Nucleus accumbens (tissue), 56 donors: ENCODE measurements at regions not wholly inside any gene's neighbourhood (a gene's known extent, or its start where the extent isn't known, plus 50 kb on each side); places are given as distances from the start of the nearest gene placed in this dataset.

Experiments used
- DNase-seq, 56 donors: peaks; one replicate each; lab custom pipeline; 2025; lab: John Stamatoyannopoulos, UW

GRCh38 chr1:56423716-56424115 is 155.6 kb downstream of the PLPP3 start:
- no peak for DNase-seq

- no peak for DNase-seq
These were observed 161.2 kb downstream of the PLPP3 start for GRCh38 chr1:56418151-56418631.

GRCh38 chr1:56417646-56418045 is 161.7 kb downstream of the PLPP3 start:
- DNase-seq, result no peak

DNA sequence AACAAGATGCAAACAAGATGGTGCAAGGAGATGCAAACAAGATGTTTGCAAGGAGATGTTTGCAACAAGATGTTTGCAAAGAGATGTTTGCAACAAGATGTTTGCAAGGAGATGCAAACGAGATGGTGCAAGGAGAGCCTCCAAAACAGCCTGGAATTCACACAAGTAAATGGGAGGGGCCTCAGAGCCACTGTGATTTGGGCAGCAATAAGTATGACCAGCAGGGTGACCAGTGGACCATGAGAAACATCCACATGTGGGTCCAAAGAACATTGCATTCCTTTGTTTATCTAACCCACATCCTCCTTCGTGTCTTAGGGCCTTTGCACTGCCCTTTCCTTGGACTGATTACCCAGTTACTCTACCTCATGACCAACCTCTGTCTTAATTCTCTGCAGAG is 162.9 kb downstream of the PLPP3 start:
- no peak for DNase-seq

DNA sequence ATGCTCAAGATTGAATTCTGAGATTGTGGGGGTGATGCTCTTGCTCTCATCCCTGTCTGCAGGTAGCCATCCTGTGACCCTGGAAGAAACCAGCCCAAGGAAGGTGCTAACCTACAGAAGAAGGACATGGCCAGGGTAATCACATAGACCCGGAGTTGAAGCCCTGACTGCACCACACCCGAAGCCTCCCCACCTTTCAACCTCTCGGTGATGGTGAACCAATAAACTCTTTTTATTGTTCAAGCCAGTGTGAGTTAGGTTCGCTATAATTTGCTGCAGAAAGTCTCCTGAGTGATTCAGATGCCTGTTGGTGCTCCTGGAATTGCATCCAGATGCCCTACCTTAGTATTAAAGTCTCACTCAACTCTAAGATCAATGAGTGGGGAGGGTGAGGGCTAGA is 163.6 kb downstream of the PLPP3 start:
- no peak for DNase-seq

DNA sequence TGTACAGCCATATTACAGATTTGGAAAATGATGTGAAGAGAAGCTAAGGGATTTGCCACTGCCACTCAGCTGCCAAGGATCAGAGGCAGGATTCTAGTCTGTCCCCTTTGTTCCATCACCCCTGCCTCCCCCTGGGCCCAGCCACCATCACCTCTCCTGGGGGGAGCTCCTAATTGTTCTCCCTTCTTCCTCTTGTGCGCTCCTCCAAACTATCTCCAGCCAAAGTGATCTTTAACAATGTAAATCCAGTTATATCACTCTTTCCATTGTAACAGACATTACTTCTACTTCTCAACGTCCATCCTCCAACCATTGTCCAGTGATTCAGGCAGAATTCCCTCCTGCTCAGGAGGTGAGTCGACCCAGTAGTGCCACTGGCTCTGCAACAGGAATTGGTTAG is 164.1 kb downstream of the PLPP3 start:
- DNase-seq, result no peak

DNA sequence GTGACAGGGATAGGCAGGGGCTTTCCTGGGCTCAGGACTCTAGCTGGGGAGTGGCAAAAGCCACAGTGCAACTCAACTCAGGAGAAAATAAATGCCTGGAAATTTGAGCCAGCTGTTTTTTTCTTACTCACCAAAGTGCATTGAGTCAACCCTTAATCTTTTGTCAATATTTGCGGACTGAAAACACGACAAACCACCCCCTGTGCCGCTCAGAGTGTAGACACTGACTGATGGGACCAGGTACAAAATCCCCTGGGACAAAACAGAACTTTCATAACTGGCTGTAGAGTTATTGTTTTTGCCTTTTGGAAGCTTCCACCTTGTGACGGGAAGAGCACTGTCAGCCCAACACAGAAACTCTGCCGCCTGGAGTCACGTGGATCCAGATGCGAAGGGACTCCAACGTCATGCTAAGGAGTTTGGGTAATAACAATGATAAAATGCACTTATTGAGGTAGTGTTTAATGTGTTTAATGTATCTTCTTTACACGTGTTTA is 164.6 kb downstream of the PLPP3 start:
- DNase-seq, result no peak

DNA sequence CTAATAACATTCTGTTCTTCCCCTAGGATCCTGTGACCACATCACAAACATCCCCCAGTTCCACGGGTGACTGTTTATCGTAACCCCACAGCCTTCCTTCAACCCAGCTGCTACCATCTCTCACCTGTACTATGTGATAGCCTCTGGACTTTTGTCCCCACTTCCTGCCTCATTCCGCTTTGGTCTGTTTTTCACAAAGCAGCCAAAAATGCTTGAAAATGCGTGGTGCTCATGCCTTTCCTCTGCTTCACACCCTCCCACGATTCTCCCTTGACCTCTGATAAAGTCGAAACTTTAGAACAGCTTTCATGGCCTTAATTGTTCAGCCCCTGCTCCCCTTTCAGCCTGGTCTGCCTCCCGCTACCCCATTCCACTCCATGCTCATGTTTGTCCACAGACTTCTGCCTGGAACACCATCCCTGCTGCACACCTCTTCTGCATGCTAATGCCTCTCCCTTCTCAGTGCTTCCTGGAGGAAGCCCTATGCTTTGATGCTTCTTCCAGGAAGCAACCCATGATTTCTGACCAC is 165.6 kb downstream of the PLPP3 start:
- DNase-seq, result no peak

GRCh38 chr1:56411484-56412180 is 167.7 kb downstream of the PLPP3 start:
- DNase-seq, result peak in 13 of 56 donors; percentile 1 to 50 (median 15)

GRCh38 chr1:56411021-56411420 is 168.3 kb downstream of the PLPP3 start:
- no peak for DNase-seq

DNA sequence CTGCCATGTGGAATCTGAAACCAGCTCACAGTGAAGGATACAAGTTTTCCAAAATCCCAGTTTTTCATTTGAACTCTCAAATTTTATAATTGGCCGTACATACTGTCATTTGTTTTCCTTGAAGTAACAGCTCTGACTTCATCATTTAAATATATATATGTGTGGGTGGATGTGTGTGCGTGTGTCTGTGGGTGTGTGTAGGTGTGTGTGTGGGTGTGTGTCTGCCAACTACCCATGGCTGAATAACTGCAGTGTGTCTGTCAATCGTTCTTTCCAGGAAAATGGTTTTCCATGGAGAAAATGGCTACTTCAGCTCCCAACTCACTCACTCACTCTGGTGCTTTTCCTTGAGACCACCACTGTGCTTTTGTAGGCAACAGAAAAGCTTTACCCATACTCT is 169.0 kb downstream of the PLPP3 start:
- no peak for DNase-seq

DNA sequence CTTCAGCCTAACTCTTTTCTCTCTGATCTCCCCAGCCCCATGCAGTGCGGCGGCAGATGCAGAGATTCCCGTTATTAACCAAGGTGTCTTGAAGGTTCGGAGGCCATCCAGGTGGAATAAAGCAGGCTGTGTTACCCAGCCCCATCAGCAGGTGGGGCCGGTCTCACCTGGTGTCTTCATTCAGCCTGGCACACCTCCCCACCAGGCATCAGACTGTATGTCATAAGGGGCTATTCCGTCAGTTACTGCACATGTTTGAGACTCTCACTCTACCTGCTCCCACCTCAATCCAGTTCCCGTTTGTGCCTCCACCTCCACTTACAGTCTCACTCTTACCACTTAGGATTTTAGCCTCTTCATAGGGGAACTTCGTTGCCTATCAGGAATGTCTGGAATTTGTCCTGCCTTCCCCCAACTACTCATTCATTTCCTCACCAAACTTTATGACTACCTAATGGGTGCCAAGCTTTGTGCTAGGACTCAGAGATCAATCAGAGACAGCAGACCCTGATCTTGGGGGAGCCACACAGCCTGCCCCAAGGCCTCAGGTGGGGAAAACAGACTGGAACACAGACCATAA is 170.2 kb downstream of the PLPP3 start:
- DNase-seq, result no peak

- DNase-seq, result no peak
These were observed 172.5 kb downstream of the PLPP3 start for GRCh38 chr1:56406821-56407220.

DNA sequence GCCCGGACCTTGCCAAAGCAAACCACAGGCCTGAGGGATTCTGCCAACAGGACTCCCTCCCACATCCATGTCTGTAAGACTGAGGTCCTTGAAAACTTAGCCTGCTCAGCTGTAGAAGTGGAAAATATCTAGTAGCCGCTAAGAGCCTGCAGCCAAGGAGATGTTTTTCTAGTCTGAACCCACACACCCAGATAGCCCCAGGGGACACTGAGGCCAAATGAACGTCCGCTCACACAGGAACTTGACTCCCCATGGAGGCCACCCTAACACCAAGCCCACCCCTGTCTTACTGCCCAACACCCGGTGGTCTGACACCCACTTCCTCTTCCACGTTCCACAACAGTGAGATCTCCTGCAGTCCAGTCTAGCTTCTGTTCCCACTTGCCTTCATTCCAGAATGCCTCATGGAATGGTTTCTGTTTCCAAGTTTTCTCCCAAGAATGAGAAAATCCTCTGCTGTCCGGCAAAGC is 174.8 kb downstream of the PLPP3 start:
- no peak for DNase-seq

DNA sequence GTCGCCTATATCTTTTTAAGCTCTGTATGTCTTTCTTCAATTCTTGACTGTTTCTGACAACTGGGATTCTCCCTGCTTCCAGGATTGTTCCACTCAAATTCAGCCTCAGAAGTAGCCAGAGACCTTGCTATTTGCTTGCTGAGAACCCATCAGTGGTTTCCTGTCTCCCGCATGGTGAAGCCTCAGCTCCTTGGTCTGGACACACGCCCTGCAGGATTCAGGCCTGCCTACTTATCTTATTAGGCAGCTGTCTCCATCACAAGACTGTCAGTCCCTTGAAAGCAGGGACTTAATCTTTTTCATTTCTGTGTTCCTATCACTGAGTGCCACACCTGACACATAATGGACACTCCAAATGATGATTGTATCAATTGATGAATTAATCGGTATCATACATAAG is 175.3 kb downstream of the PLPP3 start:
- no peak for DNase-seq

- DNase-seq, result no peak
These were observed 176.0 kb downstream of the PLPP3 start for GRCh38 chr1:56403321-56403720.

GRCh38 chr1:56401191-56401590 is 178.2 kb downstream of the PLPP3 start:
- DNase-seq, result no peak

GRCh38 chr1:56400526-56400925 is 178.8 kb downstream of the PLPP3 start:
- no peak for DNase-seq

GRCh38 chr1:56399795-56400194 is 179.6 kb downstream of the PLPP3 start:
- no peak for DNase-seq

GRCh38 chr1:56399326-56399725 is 180.0 kb downstream of the PLPP3 start:
- no peak for DNase-seq

- DNase-seq, result no peak
These were observed 181.5 kb downstream of the PLPP3 start for GRCh38 chr1:56397811-56398231.

DNA sequence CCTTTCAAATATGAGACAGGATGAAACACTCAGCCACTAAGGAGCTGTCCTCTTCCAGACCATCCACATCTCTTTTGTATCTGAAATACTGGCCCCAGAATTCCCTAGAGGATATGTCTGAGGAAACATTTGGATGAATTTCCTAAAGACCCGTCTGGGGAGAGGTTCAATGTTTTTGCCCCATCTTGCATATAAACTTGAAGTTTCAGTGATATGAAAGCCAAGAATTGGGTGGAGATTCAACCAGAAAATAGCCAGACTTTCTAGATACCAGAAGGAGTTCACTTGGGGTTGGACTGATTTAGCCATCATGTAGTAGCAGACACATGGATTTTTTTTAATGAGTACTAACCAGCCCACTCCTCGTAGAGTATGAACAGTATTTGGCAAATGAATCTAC is 182.0 kb downstream of the PLPP3 start:
- no peak for DNase-seq
